Body of pancreas (tissue), 4 donors: ENCODE measurements at regions not wholly inside any gene's neighbourhood (a gene's known extent, or its start where the extent isn't known, plus 50 kb on each side); places are given as distances from the start of the nearest gene placed in this dataset.

Experiments used
- POLR2A ChIP-seq, 3 donors: fragments of 450-650 bp; IDR thresholded peaks; one replicate each; pipeline ENCODE4 v1.6.1; 2016; ENCODE audit warnings: antibody characterized with exemption in 3 of 3, mild to moderate bottlenecking in 2 of 3
- TF ChIP-seq, protein P1 (sequence below), 7 experiments: fragments of 450-650 bp in 4 of 7; fragments of 200-600 bp in 3 of 7; sonication (generic) in 3 of 7; IDR thresholded peaks; one replicate each; pipeline ENCODE4 v1.5.1; 2016 to 2019; ENCODE audit warnings: antibody characterized with exemption in 7 of 7

DNA sequence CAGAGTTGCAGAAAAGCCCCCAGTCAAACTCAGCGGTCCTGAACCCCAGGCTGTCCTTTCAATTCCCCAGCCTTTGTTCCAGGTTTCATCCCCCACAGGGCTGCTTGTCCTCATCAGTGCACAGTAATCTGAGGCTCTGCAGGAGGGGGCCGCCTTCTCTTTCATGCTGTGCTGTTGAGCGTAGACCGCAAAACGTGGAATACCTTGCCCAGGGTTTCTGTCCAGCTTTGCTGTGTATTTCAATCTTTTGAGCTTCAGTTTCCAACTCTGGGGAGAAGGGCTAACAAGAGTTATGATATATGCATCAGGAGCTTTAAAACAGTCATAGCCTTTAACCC, 64.8 kb downstream of the FAM43A start:
- no peak for TF ChIP-seq POLR2A (IDR thresholded peaks at IDR 0.05)
- TF ChIP-seq, protein P1, sequence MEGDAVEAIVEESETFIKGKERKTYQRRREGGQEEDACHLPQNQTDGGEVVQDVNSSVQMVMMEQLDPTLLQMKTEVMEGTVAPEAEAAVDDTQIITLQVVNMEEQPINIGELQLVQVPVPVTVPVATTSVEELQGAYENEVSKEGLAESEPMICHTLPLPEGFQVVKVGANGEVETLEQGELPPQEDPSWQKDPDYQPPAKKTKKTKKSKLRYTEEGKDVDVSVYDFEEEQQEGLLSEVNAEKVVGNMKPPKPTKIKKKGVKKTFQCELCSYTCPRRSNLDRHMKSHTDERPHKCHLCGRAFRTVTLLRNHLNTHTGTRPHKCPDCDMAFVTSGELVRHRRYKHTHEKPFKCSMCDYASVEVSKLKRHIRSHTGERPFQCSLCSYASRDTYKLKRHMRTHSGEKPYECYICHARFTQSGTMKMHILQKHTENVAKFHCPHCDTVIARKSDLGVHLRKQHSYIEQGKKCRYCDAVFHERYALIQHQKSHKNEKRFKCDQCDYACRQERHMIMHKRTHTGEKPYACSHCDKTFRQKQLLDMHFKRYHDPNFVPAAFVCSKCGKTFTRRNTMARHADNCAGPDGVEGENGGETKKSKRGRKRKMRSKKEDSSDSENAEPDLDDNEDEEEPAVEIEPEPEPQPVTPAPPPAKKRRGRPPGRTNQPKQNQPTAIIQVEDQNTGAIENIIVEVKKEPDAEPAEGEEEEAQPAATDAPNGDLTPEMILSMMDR (IDR thresholded peaks at IDR 0.05): no peak
